Esophagus muscularis mucosa (tissue), 3 donors: ENCODE measurements at regions not wholly inside any gene's neighbourhood (a gene's known extent, or its start where the extent isn't known, plus 50 kb on each side); places are given as distances from the start of the nearest gene placed in this dataset.
"Not testable (repeated sequence)": the region's sequence is repeated elsewhere in the genome, so short reads cannot be mapped to it uniquely, and the experiment has no call there.

Experiments
- POLR2A ChIP-seq: fragments of 450-650 bp; IDR thresholded peaks from one replicate; pipeline ENCODE4 v1.6.1; 2017; ENCODE audit warnings: antibody characterized with exemption, moderate library complexity, mild to moderate bottlenecking, low read depth
- TF ChIP-seq, protein P1 (sequence below), 3 experiments: fragments of 200-600 bp in 2 of 3; fragments of 450-650 bp in 1 of 3; sonication (generic) in 2 of 3; IDR thresholded peaks; one replicate each; pipeline ENCODE4 v1.5.1; 2017 to 2019; ENCODE audit warnings: antibody characterized with exemption in 3 of 3, mild to moderate bottlenecking in 2 of 3, moderate library complexity in 1 of 3

DNA sequence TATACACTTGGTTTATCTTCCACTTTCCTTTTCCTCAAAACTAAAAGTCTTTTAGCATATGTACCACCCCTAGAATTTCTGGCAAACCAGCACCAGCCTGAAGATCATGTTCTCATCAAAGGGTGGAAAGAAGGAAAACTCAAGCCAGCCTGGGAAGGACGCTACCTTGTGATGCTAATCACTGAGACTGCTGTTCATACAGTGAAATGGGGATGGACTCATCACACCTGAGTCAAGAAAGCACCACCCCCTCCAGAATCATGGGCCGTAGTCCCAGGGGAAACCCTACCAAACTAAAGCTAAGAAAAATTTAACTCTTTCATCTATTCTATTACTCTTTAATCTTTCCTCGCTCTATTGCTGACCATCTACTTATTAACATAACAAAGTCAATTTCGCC lies 595.9 kb upstream of the AADAT start:
- not testable (repeated sequence) for TF ChIP-seq POLR2A
- TF ChIP-seq, protein P1, sequence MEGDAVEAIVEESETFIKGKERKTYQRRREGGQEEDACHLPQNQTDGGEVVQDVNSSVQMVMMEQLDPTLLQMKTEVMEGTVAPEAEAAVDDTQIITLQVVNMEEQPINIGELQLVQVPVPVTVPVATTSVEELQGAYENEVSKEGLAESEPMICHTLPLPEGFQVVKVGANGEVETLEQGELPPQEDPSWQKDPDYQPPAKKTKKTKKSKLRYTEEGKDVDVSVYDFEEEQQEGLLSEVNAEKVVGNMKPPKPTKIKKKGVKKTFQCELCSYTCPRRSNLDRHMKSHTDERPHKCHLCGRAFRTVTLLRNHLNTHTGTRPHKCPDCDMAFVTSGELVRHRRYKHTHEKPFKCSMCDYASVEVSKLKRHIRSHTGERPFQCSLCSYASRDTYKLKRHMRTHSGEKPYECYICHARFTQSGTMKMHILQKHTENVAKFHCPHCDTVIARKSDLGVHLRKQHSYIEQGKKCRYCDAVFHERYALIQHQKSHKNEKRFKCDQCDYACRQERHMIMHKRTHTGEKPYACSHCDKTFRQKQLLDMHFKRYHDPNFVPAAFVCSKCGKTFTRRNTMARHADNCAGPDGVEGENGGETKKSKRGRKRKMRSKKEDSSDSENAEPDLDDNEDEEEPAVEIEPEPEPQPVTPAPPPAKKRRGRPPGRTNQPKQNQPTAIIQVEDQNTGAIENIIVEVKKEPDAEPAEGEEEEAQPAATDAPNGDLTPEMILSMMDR (IDR thresholded peaks at IDR 0.05), result not testable (repeated sequence)
